HL-60 (cell line): ENCODE measurements at regions not wholly inside any gene's neighbourhood (a gene's known extent, or its start where the extent isn't known, plus 50 kb on each side); places are given as distances from the start of the nearest gene placed in this dataset.

ENCODE experiments used
- GABPA ChIP-seq: IDR thresholded peaks from 2 replicates; pipeline ENCODE4 v1.6.1; 2012; ENCODE audit warnings: low read depth
- POLR2AphosphoS5 ChIP-seq: IDR thresholded peaks from 2 replicates; pipeline ENCODE4 v1.6.1; 2012; ENCODE audit warnings: low read depth
- SPI1 ChIP-seq: IDR thresholded peaks from 2 replicates; pipeline ENCODE4 v1.6.1; 2012; ENCODE audit warnings: low read depth, mild to moderate bottlenecking, borderline replicate concordance
- TF ChIP-seq, protein P1 (sequence below): IDR thresholded peaks from one replicate; pipeline ENCODE4 v1.5.1; 2011; ENCODE audit warnings: low read length, control low read depth, inconsistent platforms; ENCODE audit not compliant: insufficient read depth
- TF ChIP-seq, protein P2 (sequence below): IDR thresholded peaks from 2 replicates; pipeline ENCODE4 v1.6.1; 2012; ENCODE audit warnings: low read depth; ENCODE audit not compliant: insufficient replicate concordance

DNA sequence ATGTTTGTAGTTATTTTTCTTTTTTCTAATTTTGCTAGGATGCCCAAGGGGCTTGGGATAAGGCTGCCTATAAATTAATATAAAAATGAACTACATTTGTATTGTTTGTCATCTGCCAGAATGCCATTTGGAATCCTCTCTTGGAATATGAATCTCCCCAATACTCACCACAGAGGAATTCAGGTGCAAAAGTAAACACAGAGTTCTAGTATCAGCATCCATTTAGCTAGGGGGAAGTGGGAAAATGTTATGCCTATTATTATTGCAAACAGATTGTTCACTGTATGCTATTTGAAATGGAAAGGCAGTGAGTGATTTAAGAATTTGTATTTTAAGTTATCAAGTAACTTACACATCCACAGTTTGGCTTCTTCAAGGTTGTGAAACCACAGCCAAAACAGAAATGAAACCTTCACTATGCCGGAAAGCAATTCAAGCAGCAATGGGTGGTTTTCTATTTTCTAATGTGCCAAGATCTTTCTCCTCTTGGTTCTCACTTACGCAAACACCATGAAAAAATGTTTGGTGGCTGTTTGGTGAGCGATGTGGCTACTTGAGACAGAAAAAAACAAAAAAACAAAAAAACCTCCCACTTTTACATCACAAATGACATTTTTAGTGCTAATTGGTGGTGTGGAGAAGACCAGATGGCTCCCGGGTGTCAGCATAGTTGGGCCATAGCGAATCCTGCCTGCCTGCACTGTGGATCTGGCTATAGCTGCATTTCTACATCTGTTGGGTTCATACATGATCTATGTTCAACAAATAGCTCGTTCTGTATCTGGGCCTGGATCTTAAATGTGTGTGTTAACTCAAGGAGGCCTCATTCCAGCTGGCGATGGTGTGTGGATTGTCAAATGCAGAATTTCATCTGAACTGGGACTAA, 200.8 kb upstream of the GIMD1 start:
- TF ChIP-seq, protein P1, sequence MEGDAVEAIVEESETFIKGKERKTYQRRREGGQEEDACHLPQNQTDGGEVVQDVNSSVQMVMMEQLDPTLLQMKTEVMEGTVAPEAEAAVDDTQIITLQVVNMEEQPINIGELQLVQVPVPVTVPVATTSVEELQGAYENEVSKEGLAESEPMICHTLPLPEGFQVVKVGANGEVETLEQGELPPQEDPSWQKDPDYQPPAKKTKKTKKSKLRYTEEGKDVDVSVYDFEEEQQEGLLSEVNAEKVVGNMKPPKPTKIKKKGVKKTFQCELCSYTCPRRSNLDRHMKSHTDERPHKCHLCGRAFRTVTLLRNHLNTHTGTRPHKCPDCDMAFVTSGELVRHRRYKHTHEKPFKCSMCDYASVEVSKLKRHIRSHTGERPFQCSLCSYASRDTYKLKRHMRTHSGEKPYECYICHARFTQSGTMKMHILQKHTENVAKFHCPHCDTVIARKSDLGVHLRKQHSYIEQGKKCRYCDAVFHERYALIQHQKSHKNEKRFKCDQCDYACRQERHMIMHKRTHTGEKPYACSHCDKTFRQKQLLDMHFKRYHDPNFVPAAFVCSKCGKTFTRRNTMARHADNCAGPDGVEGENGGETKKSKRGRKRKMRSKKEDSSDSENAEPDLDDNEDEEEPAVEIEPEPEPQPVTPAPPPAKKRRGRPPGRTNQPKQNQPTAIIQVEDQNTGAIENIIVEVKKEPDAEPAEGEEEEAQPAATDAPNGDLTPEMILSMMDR: no peak
- TF ChIP-seq, protein P2, sequence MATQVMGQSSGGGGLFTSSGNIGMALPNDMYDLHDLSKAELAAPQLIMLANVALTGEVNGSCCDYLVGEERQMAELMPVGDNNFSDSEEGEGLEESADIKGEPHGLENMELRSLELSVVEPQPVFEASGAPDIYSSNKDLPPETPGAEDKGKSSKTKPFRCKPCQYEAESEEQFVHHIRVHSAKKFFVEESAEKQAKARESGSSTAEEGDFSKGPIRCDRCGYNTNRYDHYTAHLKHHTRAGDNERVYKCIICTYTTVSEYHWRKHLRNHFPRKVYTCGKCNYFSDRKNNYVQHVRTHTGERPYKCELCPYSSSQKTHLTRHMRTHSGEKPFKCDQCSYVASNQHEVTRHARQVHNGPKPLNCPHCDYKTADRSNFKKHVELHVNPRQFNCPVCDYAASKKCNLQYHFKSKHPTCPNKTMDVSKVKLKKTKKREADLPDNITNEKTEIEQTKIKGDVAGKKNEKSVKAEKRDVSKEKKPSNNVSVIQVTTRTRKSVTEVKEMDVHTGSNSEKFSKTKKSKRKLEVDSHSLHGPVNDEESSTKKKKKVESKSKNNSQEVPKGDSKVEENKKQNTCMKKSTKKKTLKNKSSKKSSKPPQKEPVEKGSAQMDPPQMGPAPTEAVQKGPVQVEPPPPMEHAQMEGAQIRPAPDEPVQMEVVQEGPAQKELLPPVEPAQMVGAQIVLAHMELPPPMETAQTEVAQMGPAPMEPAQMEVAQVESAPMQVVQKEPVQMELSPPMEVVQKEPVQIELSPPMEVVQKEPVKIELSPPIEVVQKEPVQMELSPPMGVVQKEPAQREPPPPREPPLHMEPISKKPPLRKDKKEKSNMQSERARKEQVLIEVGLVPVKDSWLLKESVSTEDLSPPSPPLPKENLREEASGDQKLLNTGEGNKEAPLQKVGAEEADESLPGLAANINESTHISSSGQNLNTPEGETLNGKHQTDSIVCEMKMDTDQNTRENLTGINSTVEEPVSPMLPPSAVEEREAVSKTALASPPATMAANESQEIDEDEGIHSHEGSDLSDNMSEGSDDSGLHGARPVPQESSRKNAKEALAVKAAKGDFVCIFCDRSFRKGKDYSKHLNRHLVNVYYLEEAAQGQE: no peak
- TF ChIP-seq POLR2AphosphoS5 (no peak), GABPA (no peak), SPI1 (no peak)
